Endothelial cell (in vitro differentiated cells): ENCODE measurements at regions not wholly inside any gene's neighbourhood (a gene's known extent, or its start where the extent isn't known, plus 50 kb on each side); places are given as distances from the start of the nearest gene placed in this dataset.
"Not testable (repeated sequence)": the region's sequence is repeated elsewhere in the genome, so short reads cannot be mapped to it uniquely, and the experiment has no call there.

Source experiments
- DNase-seq: peaks from one replicate; pipeline ENCODE4 v3.0.0; 2021; ENCODE audit warnings: low spot score
- H3K27ac Mint-ChIP-seq: one replicate; pipeline ENCODE4 v1.8.0; 2021; ENCODE audit warnings: mixed read lengths, inconsistent platforms; ENCODE audit not compliant: unreplicated experiment
- H3K27me3 Mint-ChIP-seq: one replicate; pipeline ENCODE4 v1.8.0; 2021; ENCODE audit warnings: mild to moderate bottlenecking, moderate library complexity, mixed read lengths, inconsistent platforms; ENCODE audit not compliant: unreplicated experiment
- H3K36me3 Mint-ChIP-seq: one replicate; pipeline ENCODE4 v1.8.0; 2021; ENCODE audit warnings: mild to moderate bottlenecking, low read depth, mixed read lengths, inconsistent platforms; ENCODE audit not compliant: unreplicated experiment
- H3K4me1 Mint-ChIP-seq: one replicate; pipeline ENCODE4 v1.8.0; 2021; ENCODE audit warnings: mild to moderate bottlenecking, mixed read lengths, inconsistent platforms; ENCODE audit not compliant: unreplicated experiment
- H3K4me3 Mint-ChIP-seq: one replicate; pipeline ENCODE4 v1.8.0; 2021; ENCODE audit warnings: mild to moderate bottlenecking, mixed read lengths, inconsistent platforms; ENCODE audit not compliant: unreplicated experiment
- H3K9me3 Mint-ChIP-seq: one replicate; pipeline ENCODE4 v1.8.0; 2021; ENCODE audit warnings: mixed read lengths, inconsistent platforms; ENCODE audit not compliant: unreplicated experiment
- TF ChIP-seq, protein P1 (sequence below): fragments of 200-600 bp; sonication (generic); IDR thresholded peaks from one replicate; pipeline ENCODE4 v1.5.0; 2021; ENCODE audit warnings: antibody characterized with exemption; ENCODE audit not compliant: unreplicated experiment

DNA sequence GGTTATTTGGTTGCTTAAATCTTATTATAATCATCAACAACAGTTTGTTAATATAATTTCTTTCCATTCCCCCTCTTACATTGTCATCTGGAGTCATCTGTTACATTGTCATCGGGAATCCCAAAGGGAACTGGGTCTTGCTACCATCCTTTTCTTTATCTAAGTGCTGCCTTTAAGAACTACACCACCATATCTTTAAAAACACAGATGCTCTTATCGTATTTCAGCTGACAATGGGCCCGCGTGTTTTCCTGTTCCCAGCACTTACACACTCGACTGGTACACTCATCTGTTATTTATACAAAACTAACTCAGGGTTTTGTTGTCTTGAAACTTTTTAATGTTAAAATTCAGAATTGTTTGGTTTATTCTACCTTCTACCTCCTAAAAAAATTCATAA, 256.2 kb upstream of the MGMT start:
- Mint-ChIP-seq H3K9me3 (no peaks in the 10 kb centered on the region), H3K27me3 (no peaks in the 10 kb centered on the region), H3K36me3 (no peaks in the 10 kb centered on the region), H3K4me1 (peaks cover 15% of the 10 kb centered on the region), H3K27ac (peak overlapping the region; percentile 76), H3K4me3 (no peak overlapping the region)
- TF ChIP-seq, protein P1, sequence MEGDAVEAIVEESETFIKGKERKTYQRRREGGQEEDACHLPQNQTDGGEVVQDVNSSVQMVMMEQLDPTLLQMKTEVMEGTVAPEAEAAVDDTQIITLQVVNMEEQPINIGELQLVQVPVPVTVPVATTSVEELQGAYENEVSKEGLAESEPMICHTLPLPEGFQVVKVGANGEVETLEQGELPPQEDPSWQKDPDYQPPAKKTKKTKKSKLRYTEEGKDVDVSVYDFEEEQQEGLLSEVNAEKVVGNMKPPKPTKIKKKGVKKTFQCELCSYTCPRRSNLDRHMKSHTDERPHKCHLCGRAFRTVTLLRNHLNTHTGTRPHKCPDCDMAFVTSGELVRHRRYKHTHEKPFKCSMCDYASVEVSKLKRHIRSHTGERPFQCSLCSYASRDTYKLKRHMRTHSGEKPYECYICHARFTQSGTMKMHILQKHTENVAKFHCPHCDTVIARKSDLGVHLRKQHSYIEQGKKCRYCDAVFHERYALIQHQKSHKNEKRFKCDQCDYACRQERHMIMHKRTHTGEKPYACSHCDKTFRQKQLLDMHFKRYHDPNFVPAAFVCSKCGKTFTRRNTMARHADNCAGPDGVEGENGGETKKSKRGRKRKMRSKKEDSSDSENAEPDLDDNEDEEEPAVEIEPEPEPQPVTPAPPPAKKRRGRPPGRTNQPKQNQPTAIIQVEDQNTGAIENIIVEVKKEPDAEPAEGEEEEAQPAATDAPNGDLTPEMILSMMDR, result no peak
- DNase-seq, result no peak

DNA sequence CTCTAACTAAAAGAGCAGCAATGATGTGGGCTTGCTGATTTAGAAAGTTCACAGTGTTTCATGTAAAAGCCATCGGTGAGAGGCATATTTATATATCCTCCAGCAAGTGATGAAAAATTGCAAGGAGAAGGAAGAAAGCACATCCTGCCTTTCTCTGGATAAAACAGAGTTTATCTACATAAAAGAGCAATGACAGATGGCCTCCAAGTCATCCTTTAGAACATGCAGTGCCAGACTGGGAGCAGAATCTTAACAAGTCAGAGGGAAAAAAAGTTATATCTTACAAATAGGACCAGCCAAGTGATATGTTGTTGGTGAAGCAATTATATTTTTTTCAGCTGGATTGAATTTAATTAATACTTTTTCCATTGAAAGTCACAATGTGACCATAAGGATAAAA, 253.8 kb upstream of the MGMT start:
- DNase-seq, result no peak
- Mint-ChIP-seq H3K4me1 (peaks cover 15% of the 10 kb centered on the region), H3K27ac (no peak overlapping the region), H3K36me3 (no peaks in the 10 kb centered on the region), H3K4me3 (no peak overlapping the region), H3K27me3 (no peaks in the 10 kb centered on the region), H3K9me3 (no peaks in the 10 kb centered on the region)
- TF ChIP-seq, protein P1, result no peak

GRCh38 chr10:129213996-129214395, 253.0 kb upstream of the MGMT start:
- H3K27ac Mint-ChIP-seq, H3K27me3 Mint-ChIP-seq: not testable (repeated sequence)

GRCh38 chr10:129219364-129219763, 247.7 kb upstream of the MGMT start:
- no peak overlapping the region for H3K4me3 Mint-ChIP-seq
- TF ChIP-seq, protein P1, result no peak
- no peak overlapping the region for H3K27ac Mint-ChIP-seq

More at GRCh38 chr10:129213996-129214395, 253.0 kb upstream of the MGMT start:
- peaks cover 15% of the 10 kb centered on the region for H3K4me1 Mint-ChIP-seq
- DNase-seq, H3K9me3 Mint-ChIP-seq, H3K4me3 Mint-ChIP-seq, H3K36me3 Mint-ChIP-seq: not testable (repeated sequence)

GRCh38 chr10:129222436-129222835, 244.6 kb upstream of the MGMT start:
- TF ChIP-seq, protein P1, result no peak
- H3K4me1 Mint-ChIP-seq, result no peaks in the 10 kb centered on the region
- no peak overlapping the region for H3K27ac Mint-ChIP-seq
- no peak for DNase-seq
- H3K36me3 Mint-ChIP-seq, result no peaks in the 10 kb centered on the region
- H3K27me3 Mint-ChIP-seq, result peaks cover 4% of the 10 kb centered on the region
- H3K4me3 Mint-ChIP-seq, result no peak overlapping the region
- H3K9me3 Mint-ChIP-seq, result no peaks in the 10 kb centered on the region

More at GRCh38 chr10:129219364-129219763, 247.7 kb upstream of the MGMT start:
- H3K4me1 Mint-ChIP-seq, result no peaks in the 10 kb centered on the region
- H3K27me3 Mint-ChIP-seq, result peaks cover 4% of the 10 kb centered on the region
- no peaks in the 10 kb centered on the region for H3K9me3 Mint-ChIP-seq
- DNase-seq, result no peak
- no peaks in the 10 kb centered on the region for H3K36me3 Mint-ChIP-seq

GRCh38 chr10:129223363-129223762, 243.7 kb upstream of the MGMT start:
- no peak overlapping the region for H3K27ac Mint-ChIP-seq
- peaks cover 4% of the 10 kb centered on the region for H3K27me3 Mint-ChIP-seq
- H3K36me3 Mint-ChIP-seq, result no peaks in the 10 kb centered on the region
- TF ChIP-seq, protein P1, result no peak
- no peaks in the 10 kb centered on the region for H3K4me1 Mint-ChIP-seq
- DNase-seq, result no peak
- H3K9me3 Mint-ChIP-seq, result no peaks in the 10 kb centered on the region
- H3K4me3 Mint-ChIP-seq, result no peak overlapping the region
